K562 (cell line): ENCODE measurements at regions not wholly inside any gene's neighbourhood (a gene's known extent, or its start where the extent isn't known, plus 50 kb on each side); places are given as distances from the start of the nearest gene placed in this dataset.
"Not testable (repeated sequence)": the region's sequence is repeated elsewhere in the genome, so short reads cannot be mapped to it uniquely, and the experiment has no call there.

Source experiments
- ATAC-seq: fragments of 200-7000 bp; cut with Tn5 transposase; 3 replicates; pipeline ENCODE4 v1.9.1; 2020; ENCODE audit warnings: moderate library complexity
- BruUV-seq: library from RNA; stranded (reverse); fragments of 400-500 nt; replicated peaks from 2 replicates; lab custom pipeline; 2021; lab: Mats Ljungman, UMichigan
- CTCF ChIA-PET: fragments of 300-600 bp; formaldehyde crosslinking; extraction: SDS; loops from one replicate; lab custom pipeline; 2021; ENCODE audit warnings: low intra/inter-chr PET ratio; lab: Yijun Ruan, JAX
- POLR2A ChIA-PET: fragments of 300-600, 350-650 bp; sonication (Branson Sonifier 250); formaldehyde crosslinking; extraction: SDS; loops from one replicate; lab custom pipeline; 2021; ENCODE audit warnings: antibody characterized with exemption, inconsistent platforms; lab: Yijun Ruan, JAX
- DNase-seq, 4 experiments: peaks; one replicate each; pipeline versions ENCODE4 v3.0.0 to v3.0.0-alpha.2; 2011 to 2018; ENCODE audit warnings: low spot score in 3 of 4, mixed read lengths in 3 of 4; ENCODE audit errors: extremely low read depth in 1 of 4
- FAIRE-seq: peaks from 2 replicates; lab custom pipeline; 2011; peaks lifted over from hg19 to GRCh38; lab: Jason Lieb, UNC
- H2AFZ ChIP-seq: 2 replicates; pipeline ENCODE4 v1.6.0; 2011; ENCODE audit warnings: low read depth, low read length, control low read depth, inconsistent platforms
- H3K27ac ChIP-seq: fragments of 200-600 bp; 3 replicates; pipeline ENCODE4 v1.8.0; 2011; ENCODE audit warnings: low read depth, mild to moderate bottlenecking, control low read depth, inconsistent platforms, low read length, moderate library complexity, mixed read lengths; ENCODE audit errors: extremely low read depth
- H3K27me3 ChIP-seq, 2 experiments: fragments of 300-600 bp in 1 of 2; 2 replicates in 1 of 2; 3 replicates in 1 of 2; pipeline versions ENCODE4 v1.6.0 to v1.8.0; 2011; ENCODE audit warnings: inconsistent platforms in 2 of 2, low read length in 2 of 2, mild to moderate bottlenecking in 1 of 2, mixed read lengths in 1 of 2, moderate library complexity in 1 of 2; ENCODE audit not compliant: control insufficient read depth in 2 of 2, insufficient read depth in 2 of 2
- H3K36me3 ChIP-seq: fragments of 300-600 bp; 3 replicates; pipeline ENCODE4 v1.8.0; 2011; ENCODE audit warnings: mild to moderate bottlenecking, low read length, inconsistent platforms; ENCODE audit not compliant: control insufficient read depth, insufficient read depth
- H3K4me1 ChIP-seq, 2 experiments: fragments of 200-600 bp in 1 of 2; replicated peaks in 1 of 2; 2 replicates in 1 of 2; 3 replicates in 1 of 2; pipeline versions ENCODE4 v1.5.1 to v1.8.0; 2011; ENCODE audit warnings: inconsistent platforms in 2 of 2, low read length in 2 of 2, mild to moderate bottlenecking in 1 of 2, mixed read lengths in 1 of 2, moderate library complexity in 1 of 2; ENCODE audit not compliant: control insufficient read depth in 2 of 2, insufficient read depth in 2 of 2
- H3K4me2 ChIP-seq: 2 replicates; pipeline ENCODE4 v1.6.1; 2011; ENCODE audit warnings: low read length, control low read depth, inconsistent platforms, mixed read lengths; ENCODE audit not compliant: insufficient read depth
- H3K4me3 ChIP-seq: fragments of 200-600 bp; sonication (generic), shearing (Covaris generic); 2 replicates; pipeline ENCODE4 v1.5.1; 2016; ENCODE audit warnings: control low read depth, inconsistent platforms
- H3K79me2 ChIP-seq: fragments of 200-600 bp; 3 replicates; pipeline ENCODE4 v1.8.0; 2011; ENCODE audit warnings: low read length, inconsistent platforms; ENCODE audit not compliant: control insufficient read depth, insufficient read depth
- H3K9ac ChIP-seq, 2 experiments: 2 replicates each; pipeline versions ENCODE4 v1.6.0 to v1.6.1; 2011; ENCODE audit warnings: low read depth in 2 of 2, low read length in 2 of 2, control low read depth in 1 of 2, inconsistent platforms in 1 of 2, mild to moderate bottlenecking in 1 of 2, mixed read lengths in 1 of 2; ENCODE audit not compliant: insufficient read depth in 1 of 2
- H3K9me1 ChIP-seq: one replicate; pipeline ENCODE4 v1.6.0; 2011; ENCODE audit warnings: inconsistent platforms, mild to moderate bottlenecking, low read length, moderate library complexity; ENCODE audit not compliant: control insufficient read depth, insufficient read depth
- H3K9me3 ChIP-seq: replicated peaks from 2 replicates; pipeline ENCODE4 v1.5.1; 2011; ENCODE audit warnings: low read depth, low read length, inconsistent platforms; ENCODE audit not compliant: control insufficient read depth, insufficient read depth
- H4K20me1 ChIP-seq: replicated peaks from 2 replicates; pipeline ENCODE4 v1.6.1; 2011; ENCODE audit warnings: low read length, inconsistent platforms, mixed read lengths; ENCODE audit not compliant: control insufficient read depth, insufficient read depth
- PML ChIP-seq: IDR thresholded peaks from 2 replicates; pipeline ENCODE4 v1.6.1; 2012; ENCODE audit warnings: low read length, inconsistent platforms
- SAFB ChIP-seq: fragments of 200-400 bp; formaldehyde crosslinking; IDR thresholded peaks from 2 replicates; pipeline ENCODE4 v1.6.1; 2017; ENCODE audit warnings: low read depth, low read length, borderline replicate concordance
- XRCC5 ChIP-seq: fragments of 200-400 bp; formaldehyde crosslinking; IDR thresholded peaks from 2 replicates; pipeline ENCODE4 v1.6.1; 2017; ENCODE audit warnings: low read depth, mild to moderate bottlenecking, low read length
- ZNF347 ChIP-seq: fragments of 450-650 bp; formaldehyde crosslinking; IDR thresholded peaks from 2 replicates; pipeline ENCODE4 v1.4.0; 2020; ENCODE audit warnings: low read depth, mild to moderate bottlenecking, moderate library complexity
- WGBS: fragments of 100-300 bp; shearing (Covaris generic); methylation state at CpG from one replicate; pipeline ENCODE4 v1.1.6; 2016; ENCODE audit warnings: low coverage, mixed read lengths; ENCODE audit not compliant: insufficient coverage; ENCODE audit errors: missing lambda C conversion rate; 5-methylcytosine and 5-hydroxymethylcytosine counted together
- in situ Hi-C: fragments of 300-500 bp; cut with MboI; formaldehyde crosslinking; loops from 4 replicates; pipeline ENCODE4 v1.15.0; 2018; ENCODE audit warnings: inconsistent platforms, mixed read lengths
- intact Hi-C: fragments of 100-400 bp; cut with micrococcal nuclease; formaldehyde crosslinking; loops from 2 replicates; pipeline ENCODE4 v1.14.2; 2022

GRCh38 chr5:13339093-13339492 is 605.4 kb downstream of the DNAH5 start:
- DNase-seq (no peak), ATAC-seq (no peak), FAIRE-seq (no peak)
- Histone ChIP-seq H3K9ac (no peak overlapping the region), H3K79me2 (no peaks in the 10 kb centered on the region), H3K9me1 (no peaks in the 10 kb centered on the region), H4K20me1 (no peaks in the 10 kb centered on the region), H3K36me3 (no peaks in the 10 kb centered on the region), H3K9me3 (no peaks in the 10 kb centered on the region), H3K4me2 (no peak overlapping the region), H3K27ac (no peak overlapping the region), H3K27me3 (no peaks in the 10 kb centered on the region), H3K4me3 (no peak overlapping the region), H3K4me1 (no peaks in the 10 kb centered on the region), H2AFZ (no peak overlapping the region)
- TF ChIP-seq XRCC5 = no peak
- TF ChIP-seq ZNF347 (CRISPR knock-in tag) = no peak
- no peak for TF ChIP-seq PML
- TF ChIP-seq SAFB = no peak
- BruUV-seq = no TSS peak
- in situ Hi-C loops (no loop called here), intact Hi-C loops (no loop called here)
- ChIA-PET POLR2A (no interaction called here), CTCF (no interaction called here)
- WGBS = 0% methylated on average over 1 of the region's 1 CpG

GRCh38 chr5:13335026-13335425 is 609.5 kb downstream of the DNAH5 start:
- H3K9ac ChIP-seq, H3K9me3 ChIP-seq, H3K4me1 ChIP-seq, intact Hi-C loops, BruUV-seq, DNase-seq, POLR2A ChIA-PET, in situ Hi-C loops, H2AFZ ChIP-seq, H3K4me2 ChIP-seq, H3K9me1 ChIP-seq, H3K79me2 ChIP-seq, H3K36me3 ChIP-seq, H3K4me3 ChIP-seq, H4K20me1 ChIP-seq, H3K27ac ChIP-seq, ATAC-seq, H3K27me3 ChIP-seq, FAIRE-seq, CTCF ChIA-PET: not testable (repeated sequence)
- 0% methylated on average over 4 of the region's 4 CpGs for WGBS
